Endothelial cell of umbilical vein (primary cell): ENCODE measurements at regions not wholly inside any gene's neighbourhood (a gene's known extent, or its start where the extent isn't known, plus 50 kb on each side); places are given as distances from the start of the nearest gene placed in this dataset.

Source experiments
- BruUV-seq: library from RNA; stranded (reverse); fragments of 400-500 nt; replicated peaks from 2 replicates; lab custom pipeline; 2021; lab: Mats Ljungman, UMichigan
- CTCF ChIA-PET: fragments of 300-600, 350-600 bp; sonication (Branson Sonifier 250); formaldehyde crosslinking; loops from one replicate; lab custom pipeline; 2021; ENCODE audit warnings: antibody characterized with exemption, inconsistent platforms; lab: Charles Lee
- POLR2A ChIA-PET: fragments of 300-600, 350-600 bp; sonication (Branson Sonifier 250); formaldehyde crosslinking; loops from one replicate; lab custom pipeline; 2021; ENCODE audit warnings: antibody characterized with exemption, inconsistent platforms; lab: Charles Lee
- DNase-seq: peaks from one replicate; pipeline ENCODE4 v3.0.0-alpha.2; 2011; ENCODE audit warnings: low read depth, low spot score
- FAIRE-seq: peaks from 2 replicates; lab custom pipeline; 2011; peaks lifted over from hg19 to GRCh38; lab: Jason Lieb, UNC
- H2AFZ ChIP-seq: 2 replicates; pipeline ENCODE4 v1.6.0; 2012; ENCODE audit warnings: low read depth, low read length, control low read depth, inconsistent platforms
- H3K27ac ChIP-seq: 2 replicates; pipeline ENCODE4 v1.5.1; 2011; ENCODE audit warnings: low read depth, mild to moderate bottlenecking, control low read depth, low read length, moderate library complexity; ENCODE audit not compliant: insufficient read depth
- H3K27me3 ChIP-seq, 2 experiments: 2 replicates each; pipeline versions ENCODE4 v1.6.0 to v1.6.1; 2011; ENCODE audit warnings: low read length in 2 of 2, mixed read lengths in 1 of 2; ENCODE audit not compliant: control insufficient read depth in 2 of 2, insufficient read depth in 2 of 2
- H3K36me3 ChIP-seq, 2 experiments: 2 replicates in 1 of 2; 3 replicates in 1 of 2; pipeline ENCODE4 v1.5.1; 2011; ENCODE audit warnings: low read length in 2 of 2, mild to moderate bottlenecking in 1 of 2, moderate library complexity in 1 of 2; ENCODE audit not compliant: control insufficient read depth in 2 of 2, insufficient read depth in 2 of 2; ENCODE audit errors: extremely low read depth in 1 of 2
- H3K4me1 ChIP-seq: 3 replicates; pipeline ENCODE4 v1.5.1; 2011; ENCODE audit warnings: mild to moderate bottlenecking, low read length; ENCODE audit not compliant: control insufficient read depth, insufficient read depth; ENCODE audit errors: extremely low read depth
- H3K4me2 ChIP-seq: 2 replicates; pipeline ENCODE4 v1.6.1; 2011; ENCODE audit warnings: low read length, control low read depth, mixed read lengths; ENCODE audit not compliant: insufficient read depth
- H3K4me3 ChIP-seq, 3 experiments: fragments of 200-600 bp in 1 of 3; sonication (generic), shearing (Covaris generic) in 1 of 3; replicated peaks in 1 of 3; 2 replicates each; pipeline ENCODE4 v1.5.1; 2011 to 2016; ENCODE audit warnings: control low read depth in 3 of 3, low read length in 3 of 3, mild to moderate bottlenecking in 2 of 3, inconsistent platforms in 1 of 3, low read depth in 1 of 3, moderate library complexity in 1 of 3; ENCODE audit not compliant: insufficient read depth in 1 of 3
- H3K79me2 ChIP-seq: 2 replicates; pipeline ENCODE4 v1.6.0; 2012; ENCODE audit warnings: low read length, inconsistent platforms; ENCODE audit not compliant: control insufficient read depth, insufficient read depth
- H3K9ac ChIP-seq: replicated peaks from 2 replicates; pipeline ENCODE3; 2011; ENCODE audit warnings: low read length, control low read depth; ENCODE audit not compliant: insufficient read depth; ENCODE audit errors: extremely low read depth
- H3K9me1 ChIP-seq: replicated peaks from 3 replicates; pipeline ENCODE4 v1.6.0; 2011; ENCODE audit warnings: mild to moderate bottlenecking, low read length; ENCODE audit not compliant: control insufficient read depth, insufficient read depth; ENCODE audit errors: extremely low read depth
- H3K9me3 ChIP-seq: replicated peaks from 2 replicates; pipeline ENCODE4 v1.5.1; 2012; ENCODE audit warnings: low read length, inconsistent platforms; ENCODE audit not compliant: control insufficient read depth, insufficient read depth
- H4K20me1 ChIP-seq: replicated peaks from 2 replicates; pipeline ENCODE3; 2011; ENCODE audit warnings: mild to moderate bottlenecking, low read length; ENCODE audit not compliant: control insufficient read depth, insufficient read depth; ENCODE audit errors: extremely low read depth
- EZH2 ChIP-seq: IDR thresholded peaks from 2 replicates; pipeline ENCODE4 v1.6.1; 2012; ENCODE audit warnings: borderline replicate concordance, low read depth, mild to moderate bottlenecking, moderate library complexity, low read length, inconsistent platforms; ENCODE audit not compliant: severe bottlenecking
- FOS ChIP-seq: IDR thresholded peaks from 2 replicates; pipeline ENCODE4 v1.6.1; 2011; ENCODE audit warnings: mild to moderate bottlenecking, low read length, moderate library complexity, borderline replicate concordance; ENCODE audit not compliant: insufficient read depth
- GATA2 ChIP-seq: IDR thresholded peaks from 2 replicates; pipeline ENCODE4 v1.7.0; 2011; ENCODE audit warnings: low read depth, mild to moderate bottlenecking, moderate library complexity, mixed read lengths, low read length; ENCODE audit not compliant: insufficient read length, insufficient read depth
- JUN ChIP-seq: IDR thresholded peaks from 2 replicates; pipeline ENCODE4 v1.6.1; 2011; ENCODE audit warnings: borderline replicate concordance, low read depth; ENCODE audit not compliant: insufficient read length, insufficient read depth
- MYC ChIP-seq: IDR thresholded peaks from one replicate; pipeline ENCODE4 v1.6.1; 2011; ENCODE audit warnings: mild to moderate bottlenecking, low read depth, low read length
- POLR2A ChIP-seq: IDR thresholded peaks from 2 replicates; pipeline ENCODE4 v1.6.1; 2012; ENCODE audit warnings: low read depth, mild to moderate bottlenecking, control low read depth, low read length
- POLR2AphosphoS5 ChIP-seq: IDR thresholded peaks from 2 replicates; pipeline ENCODE4 v1.6.1; 2012; ENCODE audit warnings: low read depth, mild to moderate bottlenecking, control low read depth, low read length, moderate library complexity; ENCODE audit not compliant: insufficient read depth
- dilution Hi-C: fragments of 300-500 bp; cut with MboI; formaldehyde crosslinking; loops from one replicate; pipeline ENCODE4 v1.15.0; 2019; ENCODE audit warnings: low sequenced_read_pairs; ENCODE audit not compliant: extremely low pct_ligation_motif_present
- intact Hi-C: fragments of 100-400 bp; cut with micrococcal nuclease; formaldehyde crosslinking; loops from one replicate; pipeline ENCODE4 v1.10.0; 2022
- TF ChIP-seq, protein P1 (sequence below), 2 donors: IDR thresholded peaks; 1 replicate in 1 of 2; 2 replicates in 1 of 2; pipeline ENCODE4 v1.5.1; 2011; ENCODE audit warnings: low read length in 2 of 2, mild to moderate bottlenecking in 2 of 2, moderate library complexity in 2 of 2, control low read depth in 1 of 2, inconsistent platforms in 1 of 2, low read depth in 1 of 2; ENCODE audit not compliant: insufficient read depth in 1 of 2; ENCODE audit errors: extremely low read depth in 1 of 2
- TF ChIP-seq, protein P2 (sequence below): IDR thresholded peaks from 2 replicates; pipeline ENCODE4 v1.6.1; 2011; ENCODE audit not compliant: insufficient read depth, insufficient read length

DNA sequence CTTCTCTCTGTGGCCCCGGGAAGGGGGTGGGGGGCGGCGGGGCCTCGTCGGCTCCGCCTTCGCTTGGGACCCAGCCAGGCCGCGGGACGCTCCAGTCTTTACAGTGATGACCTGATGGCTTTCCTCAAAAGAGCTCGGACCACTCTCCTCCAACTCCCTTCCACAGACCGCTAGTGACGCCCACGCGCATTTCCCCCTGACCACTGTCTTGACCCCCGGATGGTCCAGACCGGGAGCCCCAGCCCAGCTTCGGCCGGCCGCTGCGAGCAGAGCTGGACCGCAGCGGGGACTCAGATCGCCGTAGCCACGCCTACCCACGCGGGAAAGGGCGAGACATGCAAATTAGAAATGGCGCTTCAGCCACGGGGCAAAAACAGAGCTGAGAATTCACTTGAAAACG is 81.6 kb upstream of the RNU2-1 start:
- Histone ChIP-seq H3K9me1 (no peaks in the 10 kb centered on the region), H3K4me1 (no peaks in the 10 kb centered on the region), H3K4me3 (no peak overlapping the region), H3K36me3 (no peaks in the 10 kb centered on the region), H2AFZ (no peak overlapping the region), H3K27me3 (no peaks in the 10 kb centered on the region), H3K79me2 (no peaks in the 10 kb centered on the region), H4K20me1 (no peaks in the 10 kb centered on the region), H3K27ac (no peak overlapping the region), H3K4me2 (no peak overlapping the region), H3K9me3 (no peaks in the 10 kb centered on the region), H3K9ac (peak overlapping the region; percentile 100)
- BruUV-seq = no TSS peak
- dilution Hi-C loops = no loop called here
- intact Hi-C loops = loop anchor here (1.0 kb wide), 2 partner anchors 144 to 190 kb away; partner anchors contain the start of genes BRCA1 and NBR1
- ChIA-PET POLR2A (interaction anchor here (0.5 to 3.9 kb wide), 18 partner anchors 9 to 538 kb away, joined by 3 to 50 read pairs (median 8); partner anchors contain the start of genes NBR1, RND2, RPL27 and TMEM106A), CTCF (interaction anchor here (0.7 to 1.7 kb wide), 9 partner anchors 19 to 291 kb away, joined by 3 to 9 read pairs (median 3); partner anchors contain the start of genes DHX8 and TMEM106A)
- FAIRE-seq = no peak
- DNase-seq = no peak
- TF ChIP-seq JUN (no peak), EZH2 (no peak), POLR2A (no peak), GATA2 (no peak), MYC (no peak), POLR2AphosphoS5 (no peak), FOS (no peak)
- TF ChIP-seq, protein P1, sequence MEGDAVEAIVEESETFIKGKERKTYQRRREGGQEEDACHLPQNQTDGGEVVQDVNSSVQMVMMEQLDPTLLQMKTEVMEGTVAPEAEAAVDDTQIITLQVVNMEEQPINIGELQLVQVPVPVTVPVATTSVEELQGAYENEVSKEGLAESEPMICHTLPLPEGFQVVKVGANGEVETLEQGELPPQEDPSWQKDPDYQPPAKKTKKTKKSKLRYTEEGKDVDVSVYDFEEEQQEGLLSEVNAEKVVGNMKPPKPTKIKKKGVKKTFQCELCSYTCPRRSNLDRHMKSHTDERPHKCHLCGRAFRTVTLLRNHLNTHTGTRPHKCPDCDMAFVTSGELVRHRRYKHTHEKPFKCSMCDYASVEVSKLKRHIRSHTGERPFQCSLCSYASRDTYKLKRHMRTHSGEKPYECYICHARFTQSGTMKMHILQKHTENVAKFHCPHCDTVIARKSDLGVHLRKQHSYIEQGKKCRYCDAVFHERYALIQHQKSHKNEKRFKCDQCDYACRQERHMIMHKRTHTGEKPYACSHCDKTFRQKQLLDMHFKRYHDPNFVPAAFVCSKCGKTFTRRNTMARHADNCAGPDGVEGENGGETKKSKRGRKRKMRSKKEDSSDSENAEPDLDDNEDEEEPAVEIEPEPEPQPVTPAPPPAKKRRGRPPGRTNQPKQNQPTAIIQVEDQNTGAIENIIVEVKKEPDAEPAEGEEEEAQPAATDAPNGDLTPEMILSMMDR (IDR thresholded peaks at IDR 0.05; ENCODE audit: extremely low read depth in 1 of 2, insufficient read depth in 1 of 2, low read depth in 1 of 2, low read length in 2 of 2) = no peak
- TF ChIP-seq, protein P2, sequence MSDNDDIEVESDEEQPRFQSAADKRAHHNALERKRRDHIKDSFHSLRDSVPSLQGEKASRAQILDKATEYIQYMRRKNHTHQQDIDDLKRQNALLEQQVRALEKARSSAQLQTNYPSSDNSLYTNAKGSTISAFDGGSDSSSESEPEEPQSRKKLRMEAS = no peak
